Breast epithelium (tissue), 3 donors: ENCODE measurements at regions not wholly inside any gene's neighbourhood (a gene's known extent, or its start where the extent isn't known, plus 50 kb on each side); places are given as distances from the start of the nearest gene placed in this dataset.

Experiments
- CTCF ChIP-seq, 3 donors: fragments of 450-650 bp; IDR thresholded peaks; one replicate each; pipeline ENCODE4 v1.5.1; 2016 to 2017; ENCODE audit warnings: antibody characterized with exemption in 3 of 3, mild to moderate bottlenecking in 3 of 3, moderate library complexity in 3 of 3
- POLR2A ChIP-seq: fragments of 450-650 bp; IDR thresholded peaks from one replicate; pipeline ENCODE4 v1.6.1; 2016; ENCODE audit warnings: antibody characterized with exemption, mild to moderate bottlenecking, moderate library complexity
- POLR2AphosphoS5 ChIP-seq, 3 donors: sonication (generic); formaldehyde crosslinking; IDR thresholded peaks; one replicate each; pipeline ENCODE4 v1.6.1; 2017; ENCODE audit warnings: antibody characterized with exemption in 3 of 3

- no peak for TF ChIP-seq POLR2A
- TF ChIP-seq POLR2AphosphoS5 (IDR thresholded peaks at IDR 0.05), result no peak
- TF ChIP-seq CTCF (IDR thresholded peaks at IDR 0.05), result no peak
These were observed 387.1 kb downstream of the DHX35 start for GRCh38 chr20:39349240-39349639.
